GM12878 (cell line): ENCODE measurements at regions not wholly inside any gene's neighbourhood (a gene's known extent, or its start where the extent isn't known, plus 50 kb on each side); places are given as distances from the start of the nearest gene placed in this dataset.

ENCODE experiments used
- ATAC-seq: fragments of 200-7000 bp; cut with Tn5 transposase; 3 replicates; pipeline ENCODE4 v1.9.1; 2020; ENCODE audit warnings: mild to moderate bottlenecking, moderate library complexity
- BruUV-seq: library from RNA; stranded (reverse); fragments of 400-500 nt; replicated peaks from 2 replicates; lab custom pipeline; 2021; lab: Mats Ljungman, UMichigan
- CTCF ChIA-PET: fragments of 300-600 bp; sonication (Branson Sonifier 250); formaldehyde crosslinking; extraction: SDS; loops from one replicate; lab custom pipeline; 2021; ENCODE audit warnings: inconsistent platforms; lab: Yijun Ruan, JAX
- POLR2A ChIA-PET: fragments of 350-600 bp; formaldehyde crosslinking; extraction: SDS; loops from one replicate; lab custom pipeline; 2021; ENCODE audit warnings: inconsistent platforms; lab: Charles Lee
- RAD21 ChIA-PET: fragments of 300-600 bp; sonication (Branson Sonifier 250); formaldehyde crosslinking; loops from one replicate; lab custom pipeline; 2023; ENCODE audit warnings: antibody characterized with exemption; ENCODE audit not compliant: unreplicated experiment; lab: Charles Lee
- SMC1A ChIA-PET: fragments of 300-600 bp; sonication (Branson Sonifier 250); formaldehyde crosslinking; loops from one replicate; lab custom pipeline; 2023; ENCODE audit not compliant: unreplicated experiment, uncharacterized antibody; lab: Charles Lee
- DNase-seq: peaks from one replicate; pipeline ENCODE4 v3.0.0-alpha.2; 2011; ENCODE audit warnings: low read depth, low spot score
- FAIRE-seq: peaks from 3 replicates; lab custom pipeline; 2011; peaks lifted over from hg19 to GRCh38; lab: Jason Lieb, UNC
- H2AFZ ChIP-seq: 2 replicates; pipeline ENCODE4 v1.6.0; 2011; ENCODE audit warnings: low read depth, low read length, control low read depth; ENCODE audit not compliant: control insufficient read depth
- H3K27ac ChIP-seq: 2 replicates; pipeline ENCODE4 v1.5.1; 2011; ENCODE audit warnings: control low read depth; ENCODE audit not compliant: control insufficient read depth, insufficient read depth
- H3K27me3 ChIP-seq, 2 experiments: replicated peaks in 1 of 2; 2 replicates each; pipeline versions ENCODE4 v1.6.0 to v1.6.1; 2011; ENCODE audit warnings: low read length in 1 of 2; ENCODE audit not compliant: control insufficient read depth in 2 of 2, insufficient read depth in 2 of 2
- H3K36me3 ChIP-seq, 2 experiments: 2 replicates each; pipeline ENCODE4 v1.5.1; 2011; ENCODE audit warnings: low read length in 1 of 2; ENCODE audit not compliant: control insufficient read depth in 2 of 2, insufficient read depth in 2 of 2
- H3K4me1 ChIP-seq: 2 replicates; pipeline ENCODE4 v1.6.1; 2011; ENCODE audit warnings: mild to moderate bottlenecking, low read length, moderate library complexity, mixed read lengths; ENCODE audit not compliant: control insufficient read depth, insufficient read depth
- H3K4me2 ChIP-seq: 2 replicates; pipeline ENCODE4 v1.6.0; 2011; ENCODE audit warnings: control low read depth; ENCODE audit not compliant: control insufficient read depth, insufficient read depth
- H3K4me3 ChIP-seq: fragments of 200-600 bp; sonication (generic); 2 replicates; pipeline ENCODE4 v1.5.1; 2016
- H3K79me2 ChIP-seq: 2 replicates; pipeline ENCODE4 v1.6.0; 2011; ENCODE audit warnings: low read length; ENCODE audit not compliant: control insufficient read depth, insufficient read depth
- H3K9ac ChIP-seq: 2 replicates; pipeline ENCODE4 v1.8.0; 2011; ENCODE audit warnings: low read length, control low read depth, mixed read lengths; ENCODE audit not compliant: control insufficient read depth, insufficient read depth
- H3K9me3 ChIP-seq: replicated peaks from 3 replicates; pipeline ENCODE4 v1.5.1; 2011; ENCODE audit warnings: mild to moderate bottlenecking, low read length; ENCODE audit not compliant: control insufficient read depth, insufficient read depth
- H4K20me1 ChIP-seq: 2 replicates; pipeline ENCODE4 v1.6.0; 2011; ENCODE audit not compliant: control insufficient read depth, insufficient read depth
- DPF2 ChIP-seq: fragments of 450-650 bp; IDR thresholded peaks from 2 replicates; pipeline ENCODE4 v1.6.1; 2017; ENCODE audit warnings: mild to moderate bottlenecking
- FOS ChIP-seq: IDR thresholded peaks from 3 replicates; pipeline ENCODE4 v1.6.1; 2011; ENCODE audit warnings: borderline replicate concordance; ENCODE audit not compliant: insufficient read length; ENCODE audit errors: extremely low read depth
- KAT2A ChIP-seq: conservative IDR thresholded peaks from 2 replicates; pipeline ENCODE4 v1.6.1; 2011; ENCODE audit warnings: low read depth, low read length; ENCODE audit not compliant: control insufficient read depth
- RAD21 ChIP-seq: IDR thresholded peaks from 2 replicates; pipeline ENCODE4 v1.6.1; 2011; ENCODE audit warnings: mild to moderate bottlenecking, low read depth, low read length, moderate library complexity; ENCODE audit not compliant: insufficient read depth
- SPI1 ChIP-seq: IDR thresholded peaks from 2 replicates; pipeline ENCODE4 v1.6.1; 2011; ENCODE audit warnings: low read depth, mild to moderate bottlenecking, low read length, moderate library complexity, borderline replicate concordance; ENCODE audit not compliant: insufficient read depth
- WGBS: methylation state at CpG from one replicate; pipeline ENCODE4 v1.1.6; 2016; ENCODE audit warnings: low lambda C conversion rate; ENCODE audit not compliant: insufficient replicate concordance, insufficient coverage; ENCODE audit errors: missing lambda C conversion rate; 5-methylcytosine and 5-hydroxymethylcytosine counted together
- in situ Hi-C: fragments of 300-500 bp; cut with MboI; formaldehyde crosslinking; loops from 9 replicates; pipeline ENCODE4 v1.14.3; 2018; ENCODE audit warnings: mixed read lengths
- intact Hi-C: fragments of 100-400 bp; cut with micrococcal nuclease; formaldehyde crosslinking; loops from one replicate; pipeline ENCODE4 v1.14.2; 2022; ENCODE audit not compliant: unreplicated experiment
- TF ChIP-seq, protein P1 (sequence below): IDR thresholded peaks from 2 replicates; pipeline ENCODE4 v1.6.1; 2012; ENCODE audit warnings: low read length, inconsistent platforms

DNA sequence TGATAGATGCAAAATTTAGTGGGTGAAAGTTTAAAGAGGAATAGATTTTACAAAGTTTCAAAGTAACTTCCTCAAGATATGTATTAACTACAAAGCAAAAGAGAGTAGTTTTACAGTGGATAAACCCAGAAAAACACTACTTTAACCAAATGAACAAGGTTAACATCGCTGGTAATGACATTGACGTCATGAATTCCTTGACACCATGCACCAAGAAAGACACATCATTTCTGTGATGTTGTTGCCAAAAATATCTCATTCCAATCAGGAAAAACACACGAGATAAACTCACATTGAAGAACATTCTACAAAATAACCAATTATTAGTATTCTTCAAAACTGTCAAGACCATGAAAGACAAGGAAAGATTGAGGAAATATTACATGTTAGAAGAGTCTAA, 605.6 kb upstream of the SETBP1 start:
- intact Hi-C loops (no loop called here), in situ Hi-C loops (no loop called here)
- FAIRE-seq (no peak), ATAC-seq (no peak), DNase-seq (no peak)
- no peak overlapping the region for H3K9ac ChIP-seq
- SMC1A ChIA-PET = no interaction called here
- no peak overlapping the region for H3K27ac ChIP-seq
- no peaks in the 10 kb centered on the region for H3K36me3 ChIP-seq
- H3K4me1 ChIP-seq = no peaks in the 10 kb centered on the region
- TF ChIP-seq SPI1 (no peak), DPF2 (no peak), FOS (no peak)
- 31% methylated on average over 3 of the region's 3 CpGs for WGBS
- CTCF ChIA-PET = no interaction called here
- POLR2A ChIA-PET = no interaction called here
- H4K20me1 ChIP-seq = no peaks in the 10 kb centered on the region
- H2AFZ ChIP-seq = no peak overlapping the region
- no peak overlapping the region for H3K4me3 ChIP-seq
- H3K79me2 ChIP-seq = no peaks in the 10 kb centered on the region
- H3K9me3 ChIP-seq = no peaks in the 10 kb centered on the region
- no TSS peak for BruUV-seq
- H3K4me2 ChIP-seq = no peak overlapping the region
- no peaks in the 10 kb centered on the region for H3K27me3 ChIP-seq
- RAD21 ChIA-PET = no interaction called here

DNA sequence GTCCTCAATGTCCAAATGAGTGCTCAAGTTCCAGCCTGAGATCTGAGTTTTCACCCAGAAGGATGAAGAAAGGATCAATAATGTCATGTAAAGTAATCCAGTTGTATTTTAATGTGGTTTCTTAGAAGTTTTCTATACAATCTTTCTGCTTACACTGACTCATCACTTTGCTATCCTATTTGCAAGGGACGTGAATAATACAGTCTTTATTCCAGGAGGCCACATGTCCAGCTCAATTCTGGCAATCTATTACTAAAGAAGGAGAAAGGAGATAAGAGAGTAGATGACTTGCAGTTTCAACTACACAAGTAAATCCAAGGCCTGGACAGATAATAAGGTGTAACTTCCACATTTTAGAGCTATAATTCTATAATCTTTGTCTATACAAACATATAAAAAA, 601.1 kb upstream of the SETBP1 start:
- H3K79me2 ChIP-seq = no peaks in the 10 kb centered on the region
- no TSS peak for BruUV-seq
- no peak for TF ChIP-seq KAT2A
- TF ChIP-seq, protein P1, sequence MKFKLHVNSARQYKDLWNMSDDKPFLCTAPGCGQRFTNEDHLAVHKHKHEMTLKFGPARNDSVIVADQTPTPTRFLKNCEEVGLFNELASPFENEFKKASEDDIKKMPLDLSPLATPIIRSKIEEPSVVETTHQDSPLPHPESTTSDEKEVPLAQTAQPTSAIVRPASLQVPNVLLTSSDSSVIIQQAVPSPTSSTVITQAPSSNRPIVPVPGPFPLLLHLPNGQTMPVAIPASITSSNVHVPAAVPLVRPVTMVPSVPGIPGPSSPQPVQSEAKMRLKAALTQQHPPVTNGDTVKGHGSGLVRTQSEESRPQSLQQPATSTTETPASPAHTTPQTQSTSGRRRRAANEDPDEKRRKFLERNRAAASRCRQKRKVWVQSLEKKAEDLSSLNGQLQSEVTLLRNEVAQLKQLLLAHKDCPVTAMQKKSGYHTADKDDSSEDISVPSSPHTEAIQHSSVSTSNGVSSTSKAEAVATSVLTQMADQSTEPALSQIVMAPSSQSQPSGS = no peak
- TF ChIP-seq RAD21 = no peak
- ChIA-PET POLR2A (no interaction called here), RAD21 (no interaction called here), SMC1A (no interaction called here), CTCF (no interaction called here)
- H3K4me1 ChIP-seq = no peaks in the 10 kb centered on the region
- H3K9ac ChIP-seq = no peak overlapping the region
- no peaks in the 10 kb centered on the region for H3K27me3 ChIP-seq
- intact Hi-C loops (no loop called here), in situ Hi-C loops (no loop called here)
- no peaks in the 10 kb centered on the region for H3K36me3 ChIP-seq
- no peak overlapping the region for H2AFZ ChIP-seq
- no peak for FAIRE-seq
- no peak overlapping the region for H3K4me2 ChIP-seq
- no peak overlapping the region for H3K27ac ChIP-seq
- ATAC-seq = no peak
- no peak for DNase-seq
- H3K4me3 ChIP-seq = no peak overlapping the region
- no peaks in the 10 kb centered on the region for H3K9me3 ChIP-seq
- H4K20me1 ChIP-seq = no peaks in the 10 kb centered on the region
- 0% methylated on average over 1 of the region's 1 CpG for WGBS
